ENCODE measurements at regions not wholly inside any gene's neighbourhood (a gene's known extent, or its start where the extent isn't known, plus 50 kb on each side); places are given as distances from the start of the nearest gene placed in this dataset.
"Not testable (repeated sequence)": the region's sequence is repeated elsewhere in the genome, so short reads cannot be mapped to it uniquely, and the experiment has no call there.

GRCh38 chrY:26363442-26363841, 741.5 kb downstream of the CDY1 start:
- intact Hi-C loops (cut with micrococcal nuclease); ATAC-seq; H2AFZ ChIP-seq (ENCODE audit: low read depth, low read length, poor library complexity, severe bottlenecking); H3K9me3 ChIP-seq (ENCODE audit: control insufficient read depth in 1 of 2, insufficient read depth in 1 of 2, low read depth in 1 of 2, low read length in 2 of 2); H3K4me3 ChIP-seq (replicated peaks in 1 of 2; ENCODE audit: low read depth in 1 of 2, low read length in 2 of 2); H3K79me2 ChIP-seq (ENCODE audit: insufficient read depth, low read length); H3K27ac ChIP-seq (ENCODE audit: low read depth, low read length); H3K4me1 ChIP-seq (ENCODE audit: control insufficient read depth in 1 of 2, insufficient read depth in 2 of 2, low read length in 2 of 2); H3K27me3 ChIP-seq (ENCODE audit: insufficient read depth, low read length); BruUV-seq (replicated peaks); H3K4me2 ChIP-seq (ENCODE audit: low read length); POLR2A ChIA-PET; H3K9ac ChIP-seq (ENCODE audit: low read length); H3K36me3 ChIP-seq (ENCODE audit: control insufficient read depth in 1 of 2, insufficient read depth in 2 of 2, low read length in 2 of 2); H4K20me1 ChIP-seq (ENCODE audit: insufficient read depth); H3K9me2 ChIP-seq (ENCODE audit: insufficient read depth); RAD21 ChIA-PET (ENCODE audit: low non-redundant PET in 1 of 2, low total read pairs in 2 of 2, uncharacterized antibody in 2 of 2, unreplicated experiment in 2 of 2); DNase-seq (ENCODE audit: low read depth, low spot score); CTCF ChIA-PET: not testable (repeated sequence)

GRCh38 chrY:26366091-26366490, 744.2 kb downstream of the CDY1 start:
- H2AFZ ChIP-seq (ENCODE audit: low read depth, low read length, poor library complexity, severe bottlenecking); H3K27ac ChIP-seq (ENCODE audit: low read depth, low read length); intact Hi-C loops (cut with micrococcal nuclease); DNase-seq (ENCODE audit: low read depth, low spot score); ATAC-seq; H3K9ac ChIP-seq (ENCODE audit: low read length); H3K4me1 ChIP-seq (ENCODE audit: control insufficient read depth in 1 of 2, insufficient read depth in 2 of 2, low read length in 2 of 2); H3K36me3 ChIP-seq (ENCODE audit: control insufficient read depth in 1 of 2, insufficient read depth in 2 of 2, low read length in 2 of 2); H3K79me2 ChIP-seq (ENCODE audit: insufficient read depth, low read length); RAD21 ChIA-PET (ENCODE audit: low non-redundant PET in 1 of 2, low total read pairs in 2 of 2, uncharacterized antibody in 2 of 2, unreplicated experiment in 2 of 2); BruUV-seq (replicated peaks); POLR2A ChIA-PET; H3K9me3 ChIP-seq (ENCODE audit: control insufficient read depth in 1 of 2, insufficient read depth in 1 of 2, low read depth in 1 of 2, low read length in 2 of 2); H3K27me3 ChIP-seq (ENCODE audit: insufficient read depth, low read length); CTCF ChIA-PET; H4K20me1 ChIP-seq (ENCODE audit: insufficient read depth); H3K9me2 ChIP-seq (ENCODE audit: insufficient read depth); H3K4me3 ChIP-seq (replicated peaks in 1 of 2; ENCODE audit: low read depth in 1 of 2, low read length in 2 of 2); H3K4me2 ChIP-seq (ENCODE audit: low read length): not testable (repeated sequence)

- H3K27me3 ChIP-seq (ENCODE audit: insufficient read depth, low read length); POLR2A ChIA-PET; H3K4me3 ChIP-seq (replicated peaks in 1 of 2; ENCODE audit: low read depth in 1 of 2, low read length in 2 of 2); H3K4me2 ChIP-seq (ENCODE audit: low read length); BruUV-seq (replicated peaks); H3K9me3 ChIP-seq (ENCODE audit: control insufficient read depth in 1 of 2, insufficient read depth in 1 of 2, low read depth in 1 of 2, low read length in 2 of 2); H3K79me2 ChIP-seq (ENCODE audit: insufficient read depth, low read length); DNase-seq (ENCODE audit: low read depth, low spot score); intact Hi-C loops (cut with micrococcal nuclease); H3K4me1 ChIP-seq (ENCODE audit: control insufficient read depth in 1 of 2, insufficient read depth in 2 of 2, low read length in 2 of 2); RAD21 ChIA-PET (ENCODE audit: low non-redundant PET in 1 of 2, low total read pairs in 2 of 2, uncharacterized antibody in 2 of 2, unreplicated experiment in 2 of 2); H3K27ac ChIP-seq (ENCODE audit: low read depth, low read length); H4K20me1 ChIP-seq (ENCODE audit: insufficient read depth); H3K9ac ChIP-seq (ENCODE audit: low read length); H3K9me2 ChIP-seq (ENCODE audit: insufficient read depth); H2AFZ ChIP-seq (ENCODE audit: low read depth, low read length, poor library complexity, severe bottlenecking); CTCF ChIA-PET; H3K36me3 ChIP-seq (ENCODE audit: control insufficient read depth in 1 of 2, insufficient read depth in 2 of 2, low read length in 2 of 2); ATAC-seq: not testable (repeated sequence)
Observed at GRCh38 chrY:26372480-26372879, 750.6 kb downstream of the CDY1 start.
